ENCODE measurements at regions not wholly inside any gene's neighbourhood (a gene's known extent, or its start where the extent isn't known, plus 50 kb on each side); places are given as distances from the start of the nearest gene placed in this dataset.
"Not testable (repeated sequence)": the region's sequence is repeated elsewhere in the genome, so short reads cannot be mapped to it uniquely, and the experiment has no call there.

- peak; percentile 71 for DNase-seq
Observed at GRCh38 chr3:89628856-89629670, 521.6 kb downstream of the EPHA3 start.

- DNase-seq, result no peak
Observed at GRCh38 chr3:89635137-89635536, 527.7 kb downstream of the EPHA3 start.

GRCh38 chr3:89644716-89645115 is 537.3 kb downstream of the EPHA3 start:
- DNase-seq, result no peak

- no peak for DNase-seq
Observed at GRCh38 chr3:89649431-89649830, 542.0 kb downstream of the EPHA3 start.

- DNase-seq, result peak; percentile 19
Observed at GRCh38 chr3:89654031-89654430, 546.6 kb downstream of the EPHA3 start.

- no peak for DNase-seq
Observed at GRCh38 chr3:89656388-89656787, 549.0 kb downstream of the EPHA3 start.

GRCh38 chr3:89679686-89680085 is 572.3 kb downstream of the EPHA3 start:
- no peak for DNase-seq

- DNase-seq, result no peak
Observed at GRCh38 chr3:89682556-89682955, 575.1 kb downstream of the EPHA3 start.

- peak; percentile 87 for DNase-seq
Observed at GRCh38 chr3:89685731-89686130, 578.3 kb downstream of the EPHA3 start.

- peak; percentile 28 for DNase-seq
Observed at GRCh38 chr3:89690646-89691045, 583.2 kb downstream of the EPHA3 start.

- DNase-seq, result no peak
Observed at GRCh38 chr3:89692601-89693000, 585.2 kb downstream of the EPHA3 start.

- no peak for DNase-seq
Observed at GRCh38 chr3:89697321-89697916, 590.0 kb downstream of the EPHA3 start.

GRCh38 chr3:89698208-89698830 is 590.9 kb downstream of the EPHA3 start:
- no peak for DNase-seq

- no peak for DNase-seq
Observed at GRCh38 chr3:89699229-89699628, 591.8 kb downstream of the EPHA3 start.

GRCh38 chr3:89699771-89700170 is 592.4 kb downstream of the EPHA3 start:
- DNase-seq, result no peak

GRCh38 chr3:89702404-89702803 is 595.0 kb downstream of the EPHA3 start:
- DNase-seq, result no peak

- no peak for DNase-seq
Observed at GRCh38 chr3:89713196-89713595, 605.8 kb downstream of the EPHA3 start.

GRCh38 chr3:89714237-89714636 is 606.8 kb downstream of the EPHA3 start:
- no peak for DNase-seq

GRCh38 chr3:89740080-89740880 is 632.9 kb downstream of the EPHA3 start:
- DNase-seq, result no peak

- no peak for DNase-seq
Observed at GRCh38 chr3:89740881-89741177, 633.4 kb downstream of the EPHA3 start.

- DNase-seq, result no peak
Observed at GRCh38 chr3:89742546-89742945, 635.1 kb downstream of the EPHA3 start.

- DNase-seq, result not testable (repeated sequence)
Observed at GRCh38 chr3:89747541-89748278, 640.3 kb downstream of the EPHA3 start.

GRCh38 chr3:89762405-89762804 is 655.0 kb downstream of the EPHA3 start:
- no peak for DNase-seq
